GM19438 (cell line): ENCODE measurements at regions not wholly inside any gene's neighbourhood (a gene's known extent, or its start where the extent isn't known, plus 50 kb on each side); places are given as distances from the start of the nearest gene placed in this dataset.
"Not testable (repeated sequence)": the region's sequence is repeated elsewhere in the genome, so short reads cannot be mapped to it uniquely, and the experiment has no call there.

ENCODE experiments used
- ATAC-seq: cut with Tn5 transposase; IDR thresholded peaks from one replicate; pipeline ENCODE4 v1.9.1; 2021; ENCODE audit warnings: low read depth; ENCODE audit not compliant: unreplicated experiment

DNA sequence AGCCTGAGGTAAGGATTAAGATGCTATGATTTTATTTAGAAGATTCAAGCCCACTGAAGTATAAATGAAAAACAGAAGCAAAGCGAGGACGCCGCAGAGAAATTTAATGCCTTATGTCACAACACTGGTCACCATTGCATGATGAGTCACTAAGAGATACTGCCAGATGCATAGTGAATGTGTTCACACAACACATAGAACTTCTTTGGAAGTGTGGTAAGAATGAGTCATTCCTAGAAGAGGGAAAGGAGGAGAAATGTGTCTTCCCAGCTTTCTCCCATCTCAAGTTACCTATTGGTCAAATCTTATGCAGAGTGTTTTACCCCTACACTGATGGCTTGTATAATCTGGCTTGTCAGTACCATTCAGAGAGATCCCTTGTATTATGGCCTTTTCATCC is 465.3 kb upstream of the ARRDC3 start:
- no peak for ATAC-seq

DNA sequence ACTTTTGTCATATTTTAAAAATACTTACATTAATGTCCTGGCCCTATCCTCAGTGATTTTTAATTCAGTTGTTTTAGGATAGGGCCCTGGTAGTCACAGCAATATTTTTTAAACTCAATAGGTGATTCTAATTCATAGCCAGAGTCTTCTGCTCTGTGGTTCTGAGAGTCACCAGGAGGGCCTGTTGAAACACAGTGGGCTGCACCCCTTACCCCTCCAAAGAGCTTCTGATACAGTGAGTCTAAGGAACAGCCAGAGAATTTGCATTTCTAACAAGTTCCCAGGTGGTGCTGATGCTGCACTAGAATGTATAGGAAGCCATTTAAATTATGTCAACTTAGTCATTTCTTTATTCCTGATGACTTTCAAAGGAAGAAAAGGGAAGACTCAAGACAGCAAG is 458.3 kb upstream of the ARRDC3 start:
- ATAC-seq, result no peak

DNA sequence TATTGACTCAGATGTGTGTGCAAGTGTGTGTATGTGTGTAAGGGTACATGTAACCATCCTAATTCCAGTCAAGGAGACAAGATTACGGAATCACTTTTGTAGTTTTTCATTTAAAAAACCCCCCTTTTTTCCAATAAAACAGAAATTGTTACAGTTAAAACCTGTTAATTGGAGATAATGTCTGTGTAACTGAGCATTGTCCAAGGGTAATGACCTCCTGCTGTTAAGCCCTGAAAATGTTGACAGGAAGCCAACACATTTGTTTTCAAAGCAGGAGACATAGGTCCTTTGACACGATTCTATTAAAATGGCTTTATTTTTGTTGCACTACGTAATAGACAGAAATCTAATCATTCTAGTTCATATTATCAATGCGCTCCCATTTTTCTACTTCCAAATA is 457.3 kb upstream of the ARRDC3 start:
- ATAC-seq, result no peak

DNA sequence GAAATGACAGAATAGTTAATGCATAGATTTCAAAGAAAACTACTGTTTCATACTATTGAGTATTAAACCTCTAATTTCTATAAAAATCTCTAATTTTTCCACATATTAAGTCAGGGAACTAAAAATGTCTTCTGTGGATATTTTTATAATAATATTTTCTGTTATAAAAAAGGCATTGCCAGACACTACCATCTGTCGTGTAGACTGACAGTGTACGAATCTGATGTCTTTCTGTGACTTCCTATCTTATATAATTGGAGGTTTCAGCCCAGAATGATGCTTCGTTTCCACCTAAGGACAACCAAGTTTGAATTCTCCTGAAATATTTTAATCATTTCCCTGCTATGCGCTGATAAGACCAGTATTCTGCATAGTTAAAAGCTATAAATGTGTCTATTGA is 456.6 kb upstream of the ARRDC3 start:
- ATAC-seq, result no peak

DNA sequence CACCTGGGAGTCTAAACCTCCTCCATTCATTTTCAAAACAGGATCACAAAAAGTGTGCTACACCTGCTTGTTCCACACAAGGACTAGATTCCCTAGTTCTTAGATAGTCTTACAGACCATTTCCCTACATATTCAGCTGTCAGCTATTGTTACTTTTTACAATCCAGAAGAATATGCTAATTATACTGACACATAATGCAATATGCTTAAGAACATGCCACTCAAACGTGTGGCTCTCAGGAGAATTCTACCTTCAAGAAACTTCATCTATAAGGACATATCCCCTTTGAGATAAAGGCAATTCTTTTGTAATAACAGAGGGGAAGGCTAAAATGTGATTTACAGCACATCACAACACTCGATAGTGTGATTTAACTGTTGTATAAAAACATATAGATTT is 456.1 kb upstream of the ARRDC3 start:
- ATAC-seq, result no peak

DNA sequence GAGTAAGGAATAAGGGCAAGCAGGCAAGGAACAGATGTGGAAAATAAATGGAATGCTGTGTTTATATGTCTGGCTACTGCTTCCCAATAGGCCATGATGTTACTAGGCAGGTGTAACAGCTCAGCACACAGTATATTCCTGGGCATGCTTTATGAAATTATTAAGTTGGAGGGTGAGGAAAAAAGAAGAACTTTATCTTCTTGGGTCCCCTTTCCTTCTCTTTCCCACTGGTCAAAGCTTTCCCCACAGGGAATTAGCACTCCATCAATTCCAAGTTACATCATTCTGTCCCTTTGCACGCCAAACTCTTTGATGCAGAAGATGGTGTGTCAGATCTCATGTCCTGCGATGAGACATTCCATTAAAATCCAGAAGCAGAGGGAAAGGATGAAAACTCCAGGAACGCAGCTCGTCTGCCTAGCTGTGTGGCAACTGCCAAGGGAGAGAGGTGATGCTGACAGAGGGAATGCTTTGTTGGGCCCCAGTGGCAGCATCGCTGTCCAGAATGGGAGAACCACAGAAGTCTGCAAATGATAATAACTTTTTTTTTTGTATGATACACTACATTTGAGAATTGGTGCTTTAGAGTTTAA is 447.3 kb upstream of the ARRDC3 start:
- no peak for ATAC-seq

DNA sequence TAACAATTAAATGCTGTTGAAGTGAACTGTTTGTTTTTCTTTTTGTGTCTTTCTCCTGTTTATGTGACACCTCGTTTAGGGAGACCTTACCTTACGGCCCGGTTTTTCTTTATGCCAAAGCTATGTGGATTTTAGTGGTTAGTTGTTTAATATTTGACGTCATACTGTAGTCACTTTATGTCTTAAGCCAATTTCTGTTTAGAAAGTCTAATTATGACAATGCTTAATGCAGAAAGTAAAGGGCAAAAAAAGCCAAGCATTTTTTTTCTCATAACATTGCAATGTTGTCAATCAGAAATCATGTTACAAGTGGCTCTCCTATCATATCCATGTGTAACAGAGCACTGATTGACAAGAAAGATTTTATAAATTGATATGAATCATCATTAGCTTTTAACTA is 442.5 kb upstream of the ARRDC3 start:
- no peak for ATAC-seq

DNA sequence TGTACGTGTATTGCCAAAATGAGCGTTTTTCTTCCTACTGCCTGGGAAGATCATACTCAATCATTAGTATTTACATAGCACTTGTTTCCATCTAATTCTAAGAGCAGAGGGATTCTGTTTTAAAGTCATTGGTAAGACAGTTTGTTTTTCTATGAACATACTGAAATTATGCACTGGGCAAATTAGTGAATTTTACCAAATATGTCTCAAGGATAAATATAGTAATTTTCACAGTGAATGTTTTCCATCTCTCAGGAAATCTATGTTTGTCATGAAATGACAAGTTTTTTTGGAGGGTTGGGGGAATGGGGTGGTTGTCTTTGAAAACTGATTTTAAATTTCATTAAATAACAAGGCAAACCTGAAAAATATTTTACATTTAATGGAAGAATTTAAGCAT is 441.3 kb upstream of the ARRDC3 start:
- ATAC-seq, result no peak

DNA sequence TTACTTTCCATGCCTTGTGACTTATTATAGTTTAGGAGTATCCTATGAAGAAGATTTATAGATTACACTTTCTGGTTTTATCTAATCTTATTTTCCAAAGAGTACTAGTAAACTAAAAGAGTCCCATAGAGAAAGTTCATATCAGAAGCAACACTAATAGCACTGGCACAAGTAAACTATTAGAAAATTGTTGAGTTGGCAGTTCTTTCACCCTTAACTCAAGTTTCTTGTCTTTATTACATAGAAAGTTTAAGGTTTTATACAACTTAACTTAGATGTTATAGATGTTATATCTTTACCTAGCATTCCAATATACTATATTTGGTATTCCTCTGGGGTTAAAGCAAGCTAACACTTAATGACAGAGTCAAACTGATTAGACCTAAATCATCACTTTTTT is 437.8 kb upstream of the ARRDC3 start:
- ATAC-seq, result no peak

DNA sequence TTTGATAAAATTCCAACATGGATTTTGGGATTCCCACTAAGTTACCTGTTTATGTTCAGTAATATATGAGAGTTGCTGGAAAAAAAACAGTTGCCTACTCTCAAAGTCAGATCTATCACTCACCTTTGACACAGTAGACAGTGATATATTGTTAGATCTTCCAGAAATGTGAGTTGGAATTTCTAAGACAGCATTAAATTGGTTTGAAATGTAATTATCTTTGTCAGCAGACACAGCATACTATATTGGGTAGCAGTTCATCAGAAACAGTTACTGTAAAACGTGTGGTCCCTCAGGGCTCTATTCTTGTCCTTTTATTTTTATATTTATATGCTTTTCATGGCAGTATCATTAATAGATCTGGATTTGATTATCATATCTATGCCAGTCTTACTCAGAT is 433.6 kb upstream of the ARRDC3 start:
- no peak for ATAC-seq

DNA sequence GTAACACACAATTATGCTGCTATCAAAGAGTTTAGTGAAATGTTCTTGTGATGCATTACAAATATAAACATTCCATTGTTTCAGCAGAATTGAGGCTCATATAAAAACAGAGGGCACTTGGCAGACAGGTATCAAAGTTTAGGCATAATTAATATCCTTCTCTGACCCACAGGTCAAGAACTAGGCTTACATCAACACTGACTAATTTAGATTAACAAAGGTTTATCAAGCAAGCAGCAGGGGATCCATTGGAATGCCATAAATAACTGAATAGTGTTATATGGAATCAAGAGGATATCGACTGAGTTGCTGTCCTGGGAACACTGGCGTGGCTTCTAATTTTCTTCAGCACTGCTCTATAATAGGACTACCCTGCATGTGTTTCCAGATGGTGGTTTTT is 414.5 kb upstream of the ARRDC3 start:
- no peak for ATAC-seq

DNA sequence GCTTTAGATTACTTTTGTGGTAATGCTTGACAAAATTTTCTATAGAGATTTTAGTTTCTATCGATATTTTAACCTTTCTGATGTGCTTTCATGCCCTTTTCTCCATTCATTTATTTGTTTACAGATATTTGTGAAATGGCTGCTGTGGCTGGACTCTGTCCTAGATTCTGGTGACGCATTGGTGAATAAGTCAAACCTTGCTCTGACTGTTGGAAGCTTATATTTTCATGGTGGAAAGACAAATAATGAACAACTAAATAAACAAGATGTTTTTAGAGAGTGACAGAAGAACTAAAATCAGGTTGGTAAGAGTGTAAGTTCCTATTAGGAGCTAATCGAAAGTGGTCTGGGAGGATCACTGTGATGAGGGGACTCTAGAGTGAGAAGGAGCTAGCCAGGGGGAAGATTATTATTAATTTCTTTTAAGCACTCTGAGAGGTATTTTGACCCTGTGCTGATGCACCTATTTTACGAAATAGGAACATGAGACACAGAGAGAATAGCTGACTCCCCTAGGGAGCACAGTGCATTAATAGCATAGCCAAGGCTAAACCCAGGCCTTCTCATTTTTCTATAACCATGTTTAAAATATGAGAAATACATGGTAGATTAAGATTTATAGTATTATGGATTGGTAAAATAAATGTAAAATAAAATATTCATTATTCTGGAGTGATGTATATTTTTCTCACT is 411.9 kb upstream of the ARRDC3 start:
- ATAC-seq, result no peak

DNA sequence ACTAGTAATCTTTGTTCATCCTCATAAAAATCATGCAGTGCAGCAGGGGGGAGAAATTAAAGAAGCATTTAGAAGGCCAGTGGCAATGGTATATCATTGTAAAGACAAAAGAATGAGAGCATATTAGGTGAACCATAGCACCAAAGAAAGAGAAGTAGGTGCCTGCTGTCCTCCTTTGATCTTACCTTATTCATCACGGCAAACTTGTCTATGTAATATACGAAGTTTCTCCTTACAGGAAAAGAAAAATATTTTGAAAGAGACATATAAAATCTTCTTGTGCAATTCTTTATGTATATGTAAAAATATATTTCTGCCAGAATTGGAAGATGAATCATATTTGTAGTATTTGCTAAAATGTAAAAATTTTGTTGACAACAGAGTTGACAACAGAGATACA is 411.3 kb upstream of the ARRDC3 start:
- ATAC-seq, result no peak

DNA sequence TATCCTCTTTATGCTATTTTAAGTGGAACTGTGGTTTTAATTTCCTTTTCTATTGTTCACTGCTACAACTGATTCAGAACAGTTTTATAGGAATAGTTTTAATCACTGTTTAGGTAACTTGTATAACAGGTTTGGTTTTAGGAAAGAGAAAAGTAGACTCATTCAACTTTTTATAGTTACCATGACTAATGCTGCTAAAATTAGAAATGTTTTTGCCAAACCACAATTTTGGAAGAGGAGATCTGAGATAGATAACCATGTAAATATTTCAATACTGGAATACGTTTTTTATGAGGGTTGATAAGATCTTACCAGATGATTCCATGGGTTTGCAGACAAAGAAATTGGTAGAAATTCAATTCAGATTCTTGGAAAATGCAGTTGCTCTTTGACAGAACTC is 404.6 kb upstream of the ARRDC3 start:
- no peak for ATAC-seq

DNA sequence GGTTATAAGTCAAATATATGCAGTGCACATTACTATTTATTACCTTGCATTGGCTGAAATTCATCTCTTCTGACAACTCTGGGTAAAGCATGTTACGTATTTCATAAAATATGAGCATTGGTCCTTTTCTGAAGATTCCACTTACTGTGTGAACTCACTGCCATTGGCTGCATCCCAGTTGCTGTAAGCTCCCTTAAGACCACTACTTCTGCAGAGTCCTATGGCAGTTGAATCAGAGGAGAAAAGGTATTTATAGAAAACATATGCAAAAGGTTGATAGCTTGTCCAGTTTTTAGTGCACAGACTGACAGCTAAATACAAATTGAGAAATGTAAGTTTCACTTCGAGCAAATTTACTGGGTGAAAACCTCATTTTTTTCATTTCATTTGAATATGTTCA is 394.6 kb upstream of the ARRDC3 start:
- ATAC-seq, result no peak

DNA sequence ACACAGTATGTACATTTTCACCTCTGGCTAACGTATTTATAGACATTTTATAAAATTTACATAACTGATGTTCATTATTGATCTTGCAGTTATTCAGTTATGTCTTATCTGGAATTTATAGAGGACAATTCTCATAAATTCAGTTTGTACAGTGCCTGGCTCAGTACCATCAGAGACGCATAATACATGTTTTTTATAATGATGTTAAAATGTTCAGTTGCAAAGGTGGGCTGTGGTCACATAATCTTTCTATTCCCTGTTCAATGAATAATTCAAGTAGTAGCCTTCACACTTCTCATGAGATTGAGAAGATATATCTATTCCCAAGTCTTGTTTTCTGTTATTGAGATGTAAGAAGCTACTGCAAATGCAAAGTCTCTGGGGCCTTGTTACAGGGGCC is 393.1 kb upstream of the ARRDC3 start:
- no peak for ATAC-seq

DNA sequence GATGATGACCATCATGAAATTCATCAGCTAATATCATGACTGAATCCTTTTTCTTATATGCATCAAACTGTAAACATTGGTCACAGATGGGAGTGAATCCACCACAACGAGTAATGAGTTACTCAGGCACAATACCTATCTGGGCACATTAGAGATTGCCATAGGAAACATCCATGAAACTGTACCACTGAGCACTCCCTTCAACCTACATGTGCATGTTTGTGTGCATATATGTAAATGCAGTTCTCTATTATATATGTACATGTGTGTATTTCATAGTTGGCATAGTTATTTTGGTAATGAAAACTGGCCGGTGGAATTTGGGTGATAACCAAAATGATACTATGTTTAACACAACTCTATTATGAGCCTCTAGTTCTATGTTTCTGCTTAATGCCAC is 387.3 kb upstream of the ARRDC3 start:
- ATAC-seq, result no peak

DNA sequence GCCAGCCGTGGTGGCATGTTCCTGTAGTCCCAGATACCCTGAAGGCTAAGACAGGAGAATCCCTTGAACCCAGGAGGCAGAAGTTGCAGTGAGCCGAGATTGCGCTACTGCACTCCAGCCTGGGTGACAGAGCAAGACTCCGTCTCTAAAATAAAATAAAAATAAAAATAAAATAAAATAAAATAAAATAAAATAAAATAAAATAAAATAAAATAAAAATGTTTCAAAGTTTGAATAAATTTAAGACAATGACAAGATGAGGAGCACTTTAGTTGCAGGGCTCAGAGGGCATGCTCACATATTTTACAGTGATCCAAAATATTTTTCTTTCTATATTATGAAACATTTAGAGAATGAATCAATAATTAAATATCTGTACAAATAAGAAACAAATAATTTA is 374.3 kb upstream of the ARRDC3 start:
- ATAC-seq, result not testable (repeated sequence)

DNA sequence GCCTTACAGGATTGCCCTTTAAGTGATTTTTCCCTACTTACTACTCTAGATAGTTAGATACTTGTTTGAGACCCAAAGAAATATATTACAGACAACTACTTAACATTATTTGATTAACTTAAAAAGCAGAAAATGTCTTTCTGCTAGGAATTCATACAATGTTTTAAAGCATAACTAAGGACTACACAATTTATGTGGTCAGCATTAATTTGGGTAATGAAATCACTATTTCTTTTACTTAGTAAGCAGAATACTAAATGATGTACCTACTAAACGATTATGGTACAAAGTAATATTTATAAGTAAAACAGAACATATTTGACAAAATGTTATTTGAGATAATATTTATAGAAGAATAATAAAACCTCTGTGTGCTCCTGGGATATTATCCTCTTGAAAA is 371.9 kb upstream of the ARRDC3 start:
- no peak for ATAC-seq

DNA sequence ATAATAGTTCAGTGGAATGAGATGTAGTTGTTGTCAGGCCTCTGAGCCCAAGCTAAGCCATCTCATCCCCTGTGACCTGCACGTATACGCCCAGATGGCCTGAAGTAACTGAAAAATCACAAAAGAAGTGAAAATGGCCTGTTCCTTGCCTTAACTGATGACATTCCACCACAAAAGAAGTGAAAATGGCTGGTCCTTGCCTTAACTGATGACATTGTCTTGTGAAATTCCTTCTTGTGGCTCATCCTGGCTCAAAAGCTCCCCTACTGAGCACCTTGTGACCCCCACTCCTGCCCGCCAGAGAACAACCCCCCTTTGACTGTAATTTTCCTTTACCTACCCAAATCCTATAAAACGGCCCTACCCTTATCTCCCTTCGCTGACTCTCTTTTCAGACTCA is 361.4 kb upstream of the ARRDC3 start:
- not testable (repeated sequence) for ATAC-seq

DNA sequence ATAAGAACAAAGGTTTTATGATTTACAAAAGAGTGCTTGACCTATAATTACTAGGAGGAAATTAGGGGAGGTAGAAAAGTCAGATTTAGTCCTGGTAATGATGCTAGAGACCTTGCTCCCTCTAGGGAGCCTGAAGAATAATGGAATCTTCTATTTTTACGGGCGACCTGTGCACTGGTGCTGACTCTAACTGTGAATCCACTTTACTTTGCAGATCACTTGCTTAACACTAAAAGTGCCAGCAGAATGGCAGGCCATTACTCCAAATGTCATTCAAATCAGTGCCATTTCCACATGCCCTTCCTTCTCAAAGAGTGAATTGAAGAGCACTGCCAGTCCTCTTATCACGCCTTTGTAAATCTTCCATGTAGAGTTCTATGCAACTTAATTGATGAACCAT is 359.4 kb upstream of the ARRDC3 start:
- no peak for ATAC-seq

DNA sequence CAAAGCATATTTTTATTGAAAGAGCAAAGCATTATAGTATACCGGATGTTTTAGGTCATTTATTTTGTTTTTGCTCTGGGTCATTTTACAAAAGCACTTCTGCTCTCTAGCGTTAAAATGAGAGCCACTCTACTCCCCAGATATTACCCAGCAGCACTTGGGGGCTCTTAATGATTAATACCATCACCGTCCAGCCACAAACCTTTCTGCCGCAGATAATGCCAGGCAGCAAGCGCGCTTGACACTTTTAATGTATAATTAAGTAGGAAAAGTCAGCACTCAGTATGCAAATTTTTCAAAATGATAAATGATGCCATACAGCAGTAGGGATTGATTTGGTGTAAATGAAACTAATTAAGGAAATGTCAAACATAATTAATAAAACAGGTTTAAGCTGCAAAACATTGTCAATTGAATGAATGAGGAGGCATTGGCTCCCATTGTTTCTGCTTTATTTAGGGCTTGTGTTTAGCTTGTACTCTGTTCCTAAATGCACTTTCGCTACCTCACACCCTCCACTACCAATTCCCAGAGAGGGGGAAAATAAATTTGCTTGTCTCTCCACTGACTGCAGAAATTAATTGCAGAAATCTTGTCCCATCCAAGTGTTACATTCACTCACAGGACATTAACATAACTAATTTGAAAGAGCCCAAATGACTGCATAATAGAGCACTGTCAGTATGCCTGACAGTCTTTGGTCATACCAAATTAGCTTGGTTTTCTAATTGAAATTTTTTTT is 358.8 kb upstream of the ARRDC3 start:
- no peak for ATAC-seq
